Osteoblast (primary cell): ENCODE measurements at regions not wholly inside any gene's neighbourhood (a gene's known extent, or its start where the extent isn't known, plus 50 kb on each side); places are given as distances from the start of the nearest gene placed in this dataset.

Experiments used
- DNase-seq: peaks from one replicate; pipeline ENCODE4 v3.0.0; 2011; ENCODE audit warnings: low spot score, mixed read lengths; ENCODE audit not compliant: insufficient read length; ENCODE audit errors: missing footprints
- H2AFZ ChIP-seq: 2 replicates; pipeline ENCODE4 v1.6.0; 2011; ENCODE audit warnings: mild to moderate bottlenecking, low read length
- H3K27ac ChIP-seq: 2 replicates; pipeline ENCODE4 v1.5.1; 2011; ENCODE audit warnings: mild to moderate bottlenecking, low read depth, low read length, moderate library complexity
- H3K27me3 ChIP-seq: 2 replicates; pipeline ENCODE4 v1.6.0; 2012; ENCODE audit warnings: mild to moderate bottlenecking, control low read depth, inconsistent platforms, low read length, moderate library complexity; ENCODE audit not compliant: insufficient read depth
- H3K36me3 ChIP-seq: 2 replicates; pipeline ENCODE4 v1.5.1; 2011; ENCODE audit warnings: mild to moderate bottlenecking, low read length, control low read depth, moderate library complexity; ENCODE audit not compliant: insufficient read depth
- H3K4me1 ChIP-seq: 2 replicates; pipeline ENCODE4 v1.5.1; 2011; ENCODE audit warnings: mild to moderate bottlenecking, low read length, control low read depth, moderate library complexity; ENCODE audit not compliant: insufficient read depth
- H3K4me2 ChIP-seq: 2 replicates; pipeline ENCODE4 v1.6.0; 2011; ENCODE audit warnings: mild to moderate bottlenecking, low read length; ENCODE audit not compliant: insufficient read depth
- H3K4me3 ChIP-seq: fragments of 200-600 bp; sonication (generic); 3 replicates; pipeline ENCODE4 v1.5.1; 2012; ENCODE audit warnings: mild to moderate bottlenecking, low read length, inconsistent platforms; ENCODE audit not compliant: insufficient read depth
- H3K79me2 ChIP-seq: 2 replicates; pipeline ENCODE4 v1.6.0; 2012; ENCODE audit warnings: mild to moderate bottlenecking, low read length, control low read depth, inconsistent platforms; ENCODE audit not compliant: insufficient read depth
- H3K9me3 ChIP-seq: 2 replicates; pipeline ENCODE4 v1.5.1; 2011; ENCODE audit warnings: low read depth, low read length, control low read depth
- H4K20me1 ChIP-seq: 2 replicates; pipeline ENCODE4 v1.6.0; 2012; ENCODE audit warnings: mild to moderate bottlenecking, low read length, control low read depth; ENCODE audit not compliant: insufficient read depth
- CTCF ChIP-seq: IDR thresholded peaks from 2 replicates; pipeline ENCODE4 v1.5.1; 2011; ENCODE audit warnings: mild to moderate bottlenecking, low read depth, low read length, moderate library complexity; ENCODE audit errors: extremely low read depth

- Histone ChIP-seq H3K9me3 (no peaks in the 10 kb centered on the region), H3K79me2 (no peaks in the 10 kb centered on the region), H3K4me2 (no peak overlapping the region), H4K20me1 (no peaks in the 10 kb centered on the region), H3K4me3 (no peak overlapping the region), H2AFZ (no peak overlapping the region), H3K36me3 (no peaks in the 10 kb centered on the region), H3K4me1 (peaks cover 16% of the 10 kb centered on the region), H3K27ac (no peak overlapping the region), H3K27me3 (no peaks in the 10 kb centered on the region)
- no peak for DNase-seq
- TF ChIP-seq CTCF, result no peak
Observed at GRCh38 chr9:81369121-81369520, 320.2 kb downstream of the TLE1 start.

DNA sequence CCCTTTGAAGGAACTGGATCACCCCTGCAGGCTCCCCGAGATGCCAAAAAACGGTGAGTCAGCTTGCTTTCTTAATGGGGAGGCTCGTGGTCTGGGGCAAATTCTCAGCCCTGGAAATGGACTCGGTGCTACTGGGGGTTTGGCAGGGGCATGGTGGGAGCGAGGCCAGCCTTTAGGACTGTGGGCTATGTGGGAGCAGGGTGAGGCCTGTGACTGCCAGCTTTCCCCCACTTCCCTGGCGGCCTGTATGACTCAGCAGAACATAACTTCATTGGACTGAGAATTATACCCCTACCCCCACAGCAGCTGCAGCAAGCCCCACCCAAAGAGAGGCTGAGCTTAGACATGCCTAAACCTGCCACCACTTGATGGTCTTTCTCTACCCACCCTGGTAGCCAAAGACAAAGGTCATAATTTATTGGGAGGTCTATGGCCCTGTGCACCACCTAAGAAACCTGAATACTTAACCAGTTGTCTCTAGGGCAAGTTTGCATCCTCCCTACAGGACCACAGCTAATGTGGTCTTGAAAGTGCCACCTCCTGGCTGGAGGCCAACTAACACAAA is 325.3 kb downstream of the TLE1 start:
- H3K4me3 ChIP-seq, result no peak overlapping the region
- H3K27ac ChIP-seq, result no peak overlapping the region
- H3K4me1 ChIP-seq, result peaks cover 7% of the 10 kb centered on the region
- no peak for TF ChIP-seq CTCF
- no peaks in the 10 kb centered on the region for H3K36me3 ChIP-seq
- no peaks in the 10 kb centered on the region for H3K27me3 ChIP-seq
- no peaks in the 10 kb centered on the region for H3K79me2 ChIP-seq
- no peaks in the 10 kb centered on the region for H3K9me3 ChIP-seq
- no peak for DNase-seq
- H4K20me1 ChIP-seq, result no peaks in the 10 kb centered on the region
- no peak overlapping the region for H3K4me2 ChIP-seq
- H2AFZ ChIP-seq, result peak overlapping the region; percentile 54

GRCh38 chr9:81361296-81361695 is 328.1 kb downstream of the TLE1 start:
- no peak overlapping the region for H3K4me2 ChIP-seq

DNA sequence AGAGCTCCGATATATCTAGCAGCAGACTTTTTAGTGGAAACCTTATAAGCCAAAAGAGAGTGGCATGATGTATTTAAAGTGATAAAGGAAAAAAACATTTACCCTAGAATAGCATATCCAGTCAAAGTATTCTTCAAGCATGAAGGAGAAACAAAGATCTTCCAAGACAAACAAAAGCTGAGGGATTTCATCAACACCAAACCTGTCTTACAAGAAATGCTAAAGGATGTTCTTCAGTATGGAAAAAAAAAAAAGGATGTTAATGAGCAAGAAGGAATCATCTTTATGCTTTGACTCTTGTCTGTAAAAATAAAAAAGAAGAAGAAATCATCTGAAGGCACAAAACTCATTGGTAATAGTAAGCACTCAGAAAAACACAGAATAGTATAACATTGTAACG is 338.2 kb downstream of the TLE1 start:
- DNase-seq, result no peak
- TF ChIP-seq CTCF, result no peak
- Histone ChIP-seq H3K27ac (no peak overlapping the region), H3K9me3 (no peaks in the 10 kb centered on the region), H3K36me3 (no peaks in the 10 kb centered on the region), H3K27me3 (no peaks in the 10 kb centered on the region), H3K4me2 (no peak overlapping the region), H2AFZ (no peak overlapping the region), H3K4me3 (no peak overlapping the region), H4K20me1 (no peaks in the 10 kb centered on the region), H3K4me1 (no peaks in the 10 kb centered on the region), H3K79me2 (no peaks in the 10 kb centered on the region)

More at GRCh38 chr9:81361296-81361695, 328.1 kb downstream of the TLE1 start:
- Histone ChIP-seq H3K4me1 (peaks cover 7% of the 10 kb centered on the region), H4K20me1 (no peaks in the 10 kb centered on the region), H3K27ac (no peak overlapping the region), H3K9me3 (no peaks in the 10 kb centered on the region), H3K4me3 (no peak overlapping the region), H2AFZ (no peak overlapping the region), H3K79me2 (no peaks in the 10 kb centered on the region), H3K36me3 (no peaks in the 10 kb centered on the region), H3K27me3 (no peaks in the 10 kb centered on the region)
- DNase-seq, result no peak
- TF ChIP-seq CTCF, result no peak
